DND-41 (cell line): ENCODE measurements at regions not wholly inside any gene's neighbourhood (a gene's known extent, or its start where the extent isn't known, plus 50 kb on each side); places are given as distances from the start of the nearest gene placed in this dataset.

Experiments
- CTCF ChIP-seq: IDR thresholded peaks from 2 replicates; pipeline ENCODE4 v1.5.1; 2012; ENCODE audit warnings: borderline replicate concordance, low read length, moderate library complexity, mild to moderate bottlenecking; ENCODE audit not compliant: poor library complexity, severe bottlenecking; ENCODE audit errors: extremely low read depth
- EZH2 ChIP-seq: IDR thresholded peaks from 3 replicates; pipeline ENCODE4 v1.6.1; 2012; ENCODE audit warnings: borderline replicate concordance, low read depth, mild to moderate bottlenecking, moderate library complexity, low read length, inconsistent platforms; ENCODE audit not compliant: severe bottlenecking

GRCh38 chr17:11005940-11006339, 168.1 kb upstream of the PIRT start:
- no peak for TF ChIP-seq CTCF
- TF ChIP-seq EZH2 = no peak
